Activated CD4-positive, CD25-positive, alpha-beta regulatory T cell treated with anti-CD3 and anti-CD28 coated beads, Interleukin-2, amount 50 U/mL, for 72 hours (primary cell): ENCODE measurements at regions not wholly inside any gene's neighbourhood (a gene's known extent, or its start where the extent isn't known, plus 50 kb on each side); places are given as distances from the start of the nearest gene placed in this dataset.

ENCODE experiments used
- DNase-seq: peaks from one replicate; pipeline ENCODE4 v3.0.0; 2021

GRCh38 chr7:42348071-42348470, 111.1 kb upstream of the GLI3 start:
- no peak for DNase-seq

- no peak for DNase-seq
Measured at GRCh38 chr7:42347616-42348015, 110.6 kb upstream of the GLI3 start.

GRCh38 chr7:42345478-42346299, 108.7 kb upstream of the GLI3 start:
- DNase-seq, result no peak

GRCh38 chr7:42344198-42344755, 107.3 kb upstream of the GLI3 start:
- no peak for DNase-seq

- no peak for DNase-seq
Measured at GRCh38 chr7:42342381-42342780, 105.4 kb upstream of the GLI3 start.

GRCh38 chr7:42340436-42340835, 103.4 kb upstream of the GLI3 start:
- DNase-seq, result no peak

DNA sequence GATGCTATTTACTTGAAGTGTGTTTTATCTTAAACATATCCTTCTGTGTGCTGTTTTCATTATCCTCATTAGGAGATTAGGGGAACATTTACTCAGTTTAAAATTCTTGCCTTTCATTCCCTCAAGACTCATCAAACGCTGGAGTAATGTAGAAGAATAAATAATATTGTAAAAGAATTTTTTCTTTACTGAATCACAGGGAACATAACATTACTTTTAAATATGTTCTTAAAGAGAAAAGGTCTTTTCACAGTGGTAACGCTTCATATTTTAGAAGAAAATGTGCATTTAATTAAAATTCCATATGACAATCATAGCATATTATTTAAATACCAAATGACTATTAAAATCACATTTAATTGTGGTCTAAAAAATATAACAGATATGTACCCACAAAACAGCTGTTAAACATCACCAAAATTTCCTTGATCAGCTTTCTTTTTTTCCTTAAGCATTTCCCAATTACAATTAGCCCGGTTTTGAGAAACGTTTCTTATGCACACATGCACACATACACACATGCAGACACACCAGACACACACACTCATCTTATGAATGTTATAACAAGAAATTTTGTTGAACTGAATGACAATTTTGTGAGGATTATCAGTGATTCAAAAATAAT, 102.0 kb upstream of the GLI3 start:
- no peak for DNase-seq

- DNase-seq, result no peak
Measured at GRCh38 chr7:42338231-42338915, 101.4 kb upstream of the GLI3 start.

- DNase-seq, result no peak
Measured at GRCh38 chr7:42337225-42337905, 100.4 kb upstream of the GLI3 start.

DNA sequence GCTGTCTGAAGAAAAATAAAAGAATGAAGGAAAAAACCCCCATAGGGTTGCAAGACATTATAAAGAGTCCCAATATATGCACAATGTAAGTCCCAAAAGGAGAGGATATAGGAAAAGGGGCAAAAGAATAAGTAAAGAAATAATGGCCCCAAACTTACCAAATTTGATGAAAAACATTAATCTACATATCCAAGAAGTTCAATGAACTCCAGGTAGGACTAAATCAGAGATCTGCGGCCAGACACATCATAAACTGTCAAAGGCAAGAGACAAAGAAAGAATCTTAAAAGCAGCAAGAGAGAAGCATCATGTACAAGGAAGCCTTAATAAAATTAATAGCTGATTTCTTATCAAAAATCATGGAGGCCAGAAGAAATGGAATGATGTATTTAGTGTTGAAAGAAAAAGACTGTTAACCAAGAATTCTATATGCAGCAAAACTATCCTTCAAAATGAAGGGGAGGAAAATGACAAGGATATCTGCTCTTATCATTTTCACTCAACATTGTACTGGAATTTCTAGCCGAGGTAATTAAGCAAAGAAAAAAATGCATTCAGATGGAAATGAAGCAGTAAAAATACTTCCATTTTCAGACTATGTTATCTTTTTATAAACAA, 95.7 kb upstream of the GLI3 start:
- no peak for DNase-seq

DNA sequence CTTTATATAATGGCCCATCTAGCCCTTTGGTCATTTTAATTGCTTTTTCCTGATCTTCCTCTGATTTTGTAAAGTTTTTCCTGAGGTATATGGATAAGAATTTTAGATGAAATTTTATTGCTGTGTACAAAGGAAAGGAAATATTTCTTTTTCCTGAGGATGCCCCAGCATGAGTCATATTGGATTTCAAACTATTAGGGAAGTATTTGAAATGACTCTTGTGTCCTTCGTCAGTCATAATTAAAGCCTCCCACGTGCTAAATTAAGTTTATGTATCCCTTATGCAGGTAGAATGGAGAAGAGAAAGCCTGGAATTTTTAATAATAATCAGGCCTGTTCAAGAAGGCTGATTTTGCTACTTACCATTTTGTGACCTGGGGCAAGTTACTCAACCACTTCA, 82.6 kb upstream of the GLI3 start:
- no peak for DNase-seq

GRCh38 chr7:42315631-42316030, 78.6 kb upstream of the GLI3 start:
- DNase-seq, result no peak

- DNase-seq, result no peak
Measured at GRCh38 chr7:42315103-42315502, 78.1 kb upstream of the GLI3 start.

DNA sequence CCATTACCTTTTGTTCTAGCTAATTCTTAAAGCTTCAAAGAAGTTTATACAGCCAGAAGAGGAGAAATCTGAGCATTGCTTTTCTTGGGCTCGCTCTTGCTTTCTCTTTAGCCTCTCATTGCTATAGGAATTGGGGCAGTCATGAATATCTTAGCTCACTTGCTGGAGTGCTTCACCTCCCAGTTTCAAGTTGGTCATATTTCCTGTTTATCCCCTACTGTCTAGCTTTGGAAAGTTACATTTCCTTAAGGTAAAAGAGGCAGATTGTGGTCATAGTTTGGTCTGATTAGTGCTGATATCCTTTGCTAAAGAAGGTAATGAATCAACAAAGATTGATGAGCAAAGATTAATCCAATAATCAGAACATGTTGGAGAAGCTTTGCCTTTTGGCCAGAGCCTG, 77.7 kb upstream of the GLI3 start:
- no peak for DNase-seq

GRCh38 chr7:42311195-42311594, 74.2 kb upstream of the GLI3 start:
- no peak for DNase-seq

DNA sequence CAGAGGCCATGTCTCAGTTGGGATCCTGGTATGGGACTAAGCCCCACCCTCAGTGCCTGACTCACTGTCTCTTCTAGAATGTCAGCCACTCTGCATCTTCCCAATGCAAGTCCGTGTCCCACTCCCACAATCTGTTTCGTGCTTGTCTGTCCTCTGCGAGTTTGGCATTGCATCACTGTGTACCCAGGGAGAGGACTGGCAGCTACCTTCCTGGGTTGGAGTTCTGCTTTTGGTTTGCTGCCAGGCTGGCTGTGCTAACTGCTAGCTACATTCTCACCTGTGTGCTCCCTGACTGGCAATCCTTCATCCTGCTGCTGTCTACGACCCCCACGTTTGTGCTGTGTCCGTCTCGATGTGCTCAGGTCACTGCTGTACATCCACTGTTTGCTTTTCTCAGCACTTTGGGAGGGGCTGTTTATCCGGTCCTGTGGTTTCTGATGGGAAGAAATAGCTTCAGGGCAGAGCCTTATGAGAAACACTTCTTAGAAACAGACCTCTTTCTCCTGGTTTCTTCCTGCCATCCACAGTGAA, 56.0 kb upstream of the GLI3 start:
- no peak for DNase-seq

DNA sequence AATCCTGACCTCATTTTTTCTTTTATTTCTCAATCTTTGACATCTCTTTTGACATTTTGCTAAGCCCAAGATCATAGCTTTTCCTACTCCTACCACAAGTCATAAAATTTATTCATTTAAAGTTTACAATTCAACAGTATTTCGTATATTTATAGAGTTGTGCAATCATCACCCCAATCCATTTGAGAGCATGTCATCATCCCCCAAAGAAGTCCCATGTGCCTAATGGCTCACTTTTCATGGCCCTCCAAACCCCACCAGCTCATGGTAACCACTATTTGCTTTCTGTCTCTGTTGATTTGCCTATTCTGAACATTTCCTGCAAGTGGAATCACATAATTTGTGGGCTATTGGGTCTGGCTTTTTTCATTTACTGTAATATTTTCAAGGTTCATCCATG, 52.5 kb upstream of the GLI3 start:
- DNase-seq, result no peak
